GM23338 (cell line): ENCODE measurements at regions not wholly inside any gene's neighbourhood (a gene's known extent, or its start where the extent isn't known, plus 50 kb on each side); places are given as distances from the start of the nearest gene placed in this dataset.

Source experiments
- ATAC-seq: fragments of 200-7000 bp; cut with Tn5 transposase; 3 replicates; pipeline ENCODE4 v1.9.1; 2020
- DNase-seq: peaks from one replicate; pipeline ENCODE4 v3.0.0-alpha.2; 2015; ENCODE audit warnings: low spot score
- H2AFZ ChIP-seq: fragments of 200-600 bp; sonication (generic); 2 replicates; pipeline ENCODE4 v1.8.0; 2016; ENCODE audit warnings: antibody characterized with exemption, mild to moderate bottlenecking, moderate library complexity
- H3F3A ChIP-seq: fragments of 200-600 bp; sonication (generic); replicated peaks from 2 replicates; pipeline ENCODE4 v1.8.0; 2017; ENCODE audit warnings: antibody characterized with exemption, mixed run types, low read depth
- H3K27ac ChIP-seq: fragments of 200-600 bp; sonication (generic); 2 replicates; pipeline ENCODE4 v1.6.1; 2016; ENCODE audit warnings: low read depth
- H3K27me3 ChIP-seq: fragments of 200-600 bp; sonication (generic); 2 replicates; pipeline ENCODE4 v1.8.0; 2016; ENCODE audit warnings: mild to moderate bottlenecking, mixed run types, moderate library complexity; ENCODE audit not compliant: insufficient read depth
- H3K36me3 ChIP-seq: fragments of 200-600 bp; sonication (generic); 2 replicates; pipeline ENCODE4 v1.8.0; 2016; ENCODE audit warnings: mild to moderate bottlenecking; ENCODE audit not compliant: insufficient read depth
- H3K4me1 ChIP-seq: fragments of 200-600 bp; sonication (generic); 2 replicates; pipeline ENCODE4 v1.8.0; 2016; ENCODE audit warnings: mild to moderate bottlenecking, moderate library complexity; ENCODE audit not compliant: insufficient read depth
- H3K4me2 ChIP-seq: fragments of 200-600 bp; sonication (generic); 2 replicates; pipeline ENCODE4 v1.7.1; 2017; ENCODE audit warnings: mixed run types
- H3K4me3 ChIP-seq: fragments of 200-600 bp; sonication (generic); 2 replicates; pipeline ENCODE4 v1.6.1; 2016; ENCODE audit warnings: mixed run types
- H3K79me2 ChIP-seq: fragments of 200-600 bp; sonication (generic); replicated peaks from 2 replicates; pipeline ENCODE4 v1.8.0; 2017; ENCODE audit warnings: mild to moderate bottlenecking; ENCODE audit not compliant: insufficient read depth
- H3K9me2 ChIP-seq: fragments of 200-600 bp; sonication (generic); 2 replicates; pipeline ENCODE4 v1.8.0; 2017; ENCODE audit not compliant: insufficient read depth
- H4K20me1 ChIP-seq: fragments of 200-600 bp; sonication (generic); replicated peaks from 2 replicates; pipeline ENCODE4 v1.8.0; 2017; ENCODE audit warnings: mild to moderate bottlenecking; ENCODE audit not compliant: insufficient read depth
- H3K27ac Mint-ChIP-seq: 2 replicates; pipeline ENCODE4 v1.8.0; 2020; ENCODE audit warnings: inconsistent platforms, mild to moderate bottlenecking, moderate library complexity, mixed read lengths
- H3K27me3 Mint-ChIP-seq: 3 replicates; pipeline ENCODE4 v1.8.0; 2022; ENCODE audit warnings: low read depth, mild to moderate bottlenecking, moderate library complexity, mixed read lengths, inconsistent platforms; ENCODE audit not compliant: insufficient read depth, poor library complexity
- H3K36me3 Mint-ChIP-seq: 3 replicates; pipeline ENCODE4 v1.8.0; 2021; ENCODE audit warnings: low read depth, mild to moderate bottlenecking, inconsistent platforms, moderate library complexity, mixed read lengths
- H3K4me1 Mint-ChIP-seq: 3 replicates; pipeline ENCODE4 v1.8.0; 2020; ENCODE audit warnings: mild to moderate bottlenecking, inconsistent platforms, mixed read lengths
- H3K4me3 Mint-ChIP-seq: 3 replicates; pipeline ENCODE4 v1.8.0; 2021; ENCODE audit warnings: moderate library complexity, mild to moderate bottlenecking, inconsistent platforms, mixed read lengths
- H3K9me3 Mint-ChIP-seq: 3 replicates; pipeline ENCODE4 v1.8.0; 2020; ENCODE audit warnings: moderate library complexity, mild to moderate bottlenecking, inconsistent platforms, mixed read lengths
- CREB1 ChIP-seq: fragments of 250-450 bp; sonication (Bioruptor Pico); IDR thresholded peaks from 2 replicates; pipeline ENCODE4 v1.5.0; 2020; ENCODE audit warnings: low read depth, mild to moderate bottlenecking, moderate library complexity
- CTCF ChIP-seq, 2 experiments: fragments of 200-600 bp in 1 of 2; sonication (generic) in 1 of 2; conservative IDR thresholded peaks; 2 replicates each; pipeline versions ENCODE4 v1.5.1 to v1.6.1; 2016 to 2017; ENCODE audit warnings: antibody characterized with exemption in 2 of 2, low read depth in 2 of 2, mild to moderate bottlenecking in 2 of 2, moderate library complexity in 1 of 2
- EZH2 ChIP-seq: fragments of 200-600 bp; sonication (generic); IDR thresholded peaks from one replicate; pipeline ENCODE4 v1.8.0; 2017; ENCODE audit warnings: antibody characterized with exemption, mild to moderate bottlenecking, low read depth; ENCODE audit not compliant: unreplicated experiment
- JUNB ChIP-seq: IDR thresholded peaks from one replicate; pipeline ENCODE4 v1.6.1; 2016; ENCODE audit warnings: antibody characterized with exemption; ENCODE audit not compliant: unreplicated experiment
- POLR2AphosphoS5 ChIP-seq: IDR thresholded peaks from 2 replicates; pipeline ENCODE4 v1.6.1; 2016; ENCODE audit warnings: antibody characterized with exemption, low read depth
- STAT1 ChIP-seq: IDR thresholded peaks from one replicate; pipeline ENCODE4 v1.6.1; 2016; ENCODE audit warnings: antibody characterized with exemption; ENCODE audit not compliant: unreplicated experiment
- ZNF114 ChIP-seq: fragments of 250-450 bp; sonication (Bioruptor Pico); IDR thresholded peaks from 2 replicates; pipeline ENCODE4 v1.5.0; 2020; ENCODE audit warnings: mild to moderate bottlenecking, moderate library complexity
- ZNF331 ChIP-seq: fragments of 250-450 bp; sonication (Bioruptor Pico); IDR thresholded peaks from 2 replicates; pipeline ENCODE4 v1.5.0; 2020; ENCODE audit warnings: low read depth, mild to moderate bottlenecking, moderate library complexity
- TF ChIP-seq, protein P1 (sequence below): IDR thresholded peaks from one replicate; pipeline ENCODE4 v1.6.1; 2018; ENCODE audit warnings: antibody characterized with exemption; ENCODE audit not compliant: unreplicated experiment
- TF ChIP-seq, protein P2 (sequence below): IDR thresholded peaks from 2 replicates; pipeline ENCODE4 v1.6.1; 2016; ENCODE audit warnings: antibody characterized with exemption

- TF ChIP-seq, protein P1, sequence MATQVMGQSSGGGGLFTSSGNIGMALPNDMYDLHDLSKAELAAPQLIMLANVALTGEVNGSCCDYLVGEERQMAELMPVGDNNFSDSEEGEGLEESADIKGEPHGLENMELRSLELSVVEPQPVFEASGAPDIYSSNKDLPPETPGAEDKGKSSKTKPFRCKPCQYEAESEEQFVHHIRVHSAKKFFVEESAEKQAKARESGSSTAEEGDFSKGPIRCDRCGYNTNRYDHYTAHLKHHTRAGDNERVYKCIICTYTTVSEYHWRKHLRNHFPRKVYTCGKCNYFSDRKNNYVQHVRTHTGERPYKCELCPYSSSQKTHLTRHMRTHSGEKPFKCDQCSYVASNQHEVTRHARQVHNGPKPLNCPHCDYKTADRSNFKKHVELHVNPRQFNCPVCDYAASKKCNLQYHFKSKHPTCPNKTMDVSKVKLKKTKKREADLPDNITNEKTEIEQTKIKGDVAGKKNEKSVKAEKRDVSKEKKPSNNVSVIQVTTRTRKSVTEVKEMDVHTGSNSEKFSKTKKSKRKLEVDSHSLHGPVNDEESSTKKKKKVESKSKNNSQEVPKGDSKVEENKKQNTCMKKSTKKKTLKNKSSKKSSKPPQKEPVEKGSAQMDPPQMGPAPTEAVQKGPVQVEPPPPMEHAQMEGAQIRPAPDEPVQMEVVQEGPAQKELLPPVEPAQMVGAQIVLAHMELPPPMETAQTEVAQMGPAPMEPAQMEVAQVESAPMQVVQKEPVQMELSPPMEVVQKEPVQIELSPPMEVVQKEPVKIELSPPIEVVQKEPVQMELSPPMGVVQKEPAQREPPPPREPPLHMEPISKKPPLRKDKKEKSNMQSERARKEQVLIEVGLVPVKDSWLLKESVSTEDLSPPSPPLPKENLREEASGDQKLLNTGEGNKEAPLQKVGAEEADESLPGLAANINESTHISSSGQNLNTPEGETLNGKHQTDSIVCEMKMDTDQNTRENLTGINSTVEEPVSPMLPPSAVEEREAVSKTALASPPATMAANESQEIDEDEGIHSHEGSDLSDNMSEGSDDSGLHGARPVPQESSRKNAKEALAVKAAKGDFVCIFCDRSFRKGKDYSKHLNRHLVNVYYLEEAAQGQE, result no peak
- TF ChIP-seq ZNF331 (CRISPR knock-in tag) (no peak), CREB1 (CRISPR knock-in tag) (no peak), POLR2AphosphoS5 (no peak), STAT1 (no peak), CTCF (conservative IDR thresholded peaks at IDR 0.05; ENCODE audit: low read depth in 2 of 2) (no peak), ZNF114 (CRISPR knock-in tag) (no peak), EZH2 (no peak), JUNB (no peak)
- TF ChIP-seq, protein P2, sequence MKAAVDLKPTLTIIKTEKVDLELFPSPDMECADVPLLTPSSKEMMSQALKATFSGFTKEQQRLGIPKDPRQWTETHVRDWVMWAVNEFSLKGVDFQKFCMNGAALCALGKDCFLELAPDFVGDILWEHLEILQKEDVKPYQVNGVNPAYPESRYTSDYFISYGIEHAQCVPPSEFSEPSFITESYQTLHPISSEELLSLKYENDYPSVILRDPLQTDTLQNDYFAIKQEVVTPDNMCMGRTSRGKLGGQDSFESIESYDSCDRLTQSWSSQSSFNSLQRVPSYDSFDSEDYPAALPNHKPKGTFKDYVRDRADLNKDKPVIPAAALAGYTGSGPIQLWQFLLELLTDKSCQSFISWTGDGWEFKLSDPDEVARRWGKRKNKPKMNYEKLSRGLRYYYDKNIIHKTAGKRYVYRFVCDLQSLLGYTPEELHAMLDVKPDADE, result no peak
Measured at GRCh38 chr10:10110844-10111490, 906.7 kb upstream of the CELF2 start (continued).

DNA sequence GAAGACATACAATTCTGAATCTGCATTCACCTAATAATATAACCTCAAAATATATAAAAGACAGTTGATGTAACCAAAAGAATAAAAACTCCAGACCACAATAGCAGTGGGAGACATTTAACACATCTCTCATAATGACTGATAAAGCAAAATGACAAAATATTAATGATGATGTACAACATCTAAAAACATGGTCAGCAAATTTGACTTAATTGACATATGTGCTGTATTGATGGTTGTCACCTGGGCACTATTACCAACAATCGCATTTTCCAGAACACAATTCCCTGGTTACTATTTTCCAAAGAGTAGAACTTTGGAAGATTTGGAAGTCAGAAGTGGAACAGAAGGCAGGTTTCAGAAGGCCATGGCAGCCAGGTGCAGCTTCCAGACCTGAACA is 899.5 kb upstream of the CELF2 start:
- Histone ChIP-seq H4K20me1 (no peaks in the 10 kb centered on the region), H3K4me1 (no peaks in the 10 kb centered on the region), H3K4me2 (no peak overlapping the region), H2AFZ (no peak overlapping the region), H3K4me3 (no peak overlapping the region), H3K79me2 (no peaks in the 10 kb centered on the region), H3K27me3 (no peaks in the 10 kb centered on the region), H3K36me3 (no peaks in the 10 kb centered on the region), H3K9me2 (peaks cover 9% of the 10 kb centered on the region), H3F3A (no peaks in the 10 kb centered on the region), H3K27ac (no peak overlapping the region)
- no peak overlapping the region for H3K4me3 Mint-ChIP-seq
- peaks cover 5% of the 10 kb centered on the region; the same call in 1 of the 3 replicates for H3K36me3 Mint-ChIP-seq
- DNase-seq (no peak), ATAC-seq (no peak)
- H3K27ac Mint-ChIP-seq, result no peak overlapping the region
- no peaks in the 10 kb centered on the region for H3K4me1 Mint-ChIP-seq
- peaks cover 4% of the 10 kb centered on the region; the same call in 2 of the 3 replicates for H3K9me3 Mint-ChIP-seq
- H3K27me3 Mint-ChIP-seq, result peaks cover 2% of the 10 kb centered on the region
- TF ChIP-seq, protein P1, result no peak
- no peak for TF ChIP-seq ZNF114 (CRISPR knock-in tag)
